Erythroblast (primary cell): ENCODE measurements at regions not wholly inside any gene's neighbourhood (a gene's known extent, or its start where the extent isn't known, plus 50 kb on each side); places are given as distances from the start of the nearest gene placed in this dataset.

Experiments used
- GATA1 ChIP-seq: IDR thresholded peaks from 2 replicates; pipeline ENCODE4 v1.6.1; 2011; ENCODE audit warnings: low read depth, mild to moderate bottlenecking, control low read depth, low read length, moderate library complexity
- POLR2A ChIP-seq: IDR thresholded peaks from 2 replicates; pipeline ENCODE4 v1.6.1; 2011; ENCODE audit warnings: mild to moderate bottlenecking, low read length

DNA sequence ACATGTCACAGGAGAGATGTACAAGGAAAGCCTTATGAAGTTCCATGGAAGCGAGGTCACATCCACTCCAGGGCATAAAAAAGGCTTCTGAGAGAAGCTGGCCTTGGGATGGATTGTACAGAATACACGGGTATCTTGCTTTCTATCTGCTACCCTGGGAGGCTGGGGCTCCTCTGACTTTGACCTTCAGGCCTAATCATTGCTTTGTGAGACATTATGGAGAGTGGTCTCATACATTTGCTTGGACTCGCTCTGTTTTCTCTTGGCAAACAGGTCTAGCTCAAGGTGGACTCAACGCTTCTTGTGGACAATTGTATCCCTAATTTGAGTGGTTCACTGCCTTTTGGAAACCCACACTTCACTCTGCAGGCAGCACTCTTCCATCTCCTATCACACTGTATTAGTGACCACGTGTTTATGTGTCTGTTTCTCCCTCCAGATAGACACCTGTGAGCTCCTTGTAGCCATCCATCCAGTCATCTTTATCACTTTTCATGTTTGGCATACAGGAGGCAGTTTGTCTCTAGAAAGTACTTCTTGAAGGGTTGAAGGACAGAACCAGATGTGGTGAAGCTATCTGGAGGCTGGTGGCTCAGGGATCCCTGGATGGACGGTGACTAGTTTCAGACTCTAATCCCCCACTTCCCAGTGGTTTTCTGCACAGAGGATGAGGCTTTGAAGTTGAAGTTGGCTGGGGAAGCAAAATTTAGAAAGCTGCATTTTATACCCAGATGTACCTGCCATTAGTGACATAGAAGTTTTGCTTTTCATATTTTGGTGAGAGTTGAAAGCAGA lies 267.8 kb downstream of the CYRIA start:
- TF ChIP-seq POLR2A: no peak
- no peak for TF ChIP-seq GATA1
